ENCODE measurements at regions not wholly inside any gene's neighbourhood (a gene's known extent, or its start where the extent isn't known, plus 50 kb on each side); places are given as distances from the start of the nearest gene placed in this dataset.

DNA sequence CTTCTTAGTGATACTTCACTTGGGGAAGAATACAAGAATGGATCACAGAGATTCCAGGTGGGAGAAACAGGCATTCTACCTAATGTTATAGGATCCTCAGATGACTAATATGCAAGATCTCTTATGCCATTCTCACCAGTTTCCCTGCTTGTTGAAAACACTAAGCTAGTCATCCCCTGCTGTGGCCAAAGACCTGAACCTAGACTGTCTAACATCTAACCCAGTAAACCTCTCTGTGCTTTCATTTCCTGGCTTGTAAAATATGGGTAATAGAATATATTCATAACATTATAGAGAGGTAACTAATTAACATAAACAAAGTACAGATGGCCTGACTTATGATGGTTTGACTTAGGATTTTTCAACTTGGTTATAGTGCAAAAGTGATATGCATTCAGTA lies 776.3 kb downstream of the TUSC7 start:
- H3K27ac ChIP-seq (ENCODE audit: low read length), result peak overlapping the region; percentile 45
- H3K9me3 ChIP-seq (ENCODE audit: insufficient read depth, low read length), result no peaks in the 10 kb centered on the region
- H3K4me3 ChIP-seq (ENCODE audit: low read length), result no peak overlapping the region
- TF ChIP-seq, protein P1, sequence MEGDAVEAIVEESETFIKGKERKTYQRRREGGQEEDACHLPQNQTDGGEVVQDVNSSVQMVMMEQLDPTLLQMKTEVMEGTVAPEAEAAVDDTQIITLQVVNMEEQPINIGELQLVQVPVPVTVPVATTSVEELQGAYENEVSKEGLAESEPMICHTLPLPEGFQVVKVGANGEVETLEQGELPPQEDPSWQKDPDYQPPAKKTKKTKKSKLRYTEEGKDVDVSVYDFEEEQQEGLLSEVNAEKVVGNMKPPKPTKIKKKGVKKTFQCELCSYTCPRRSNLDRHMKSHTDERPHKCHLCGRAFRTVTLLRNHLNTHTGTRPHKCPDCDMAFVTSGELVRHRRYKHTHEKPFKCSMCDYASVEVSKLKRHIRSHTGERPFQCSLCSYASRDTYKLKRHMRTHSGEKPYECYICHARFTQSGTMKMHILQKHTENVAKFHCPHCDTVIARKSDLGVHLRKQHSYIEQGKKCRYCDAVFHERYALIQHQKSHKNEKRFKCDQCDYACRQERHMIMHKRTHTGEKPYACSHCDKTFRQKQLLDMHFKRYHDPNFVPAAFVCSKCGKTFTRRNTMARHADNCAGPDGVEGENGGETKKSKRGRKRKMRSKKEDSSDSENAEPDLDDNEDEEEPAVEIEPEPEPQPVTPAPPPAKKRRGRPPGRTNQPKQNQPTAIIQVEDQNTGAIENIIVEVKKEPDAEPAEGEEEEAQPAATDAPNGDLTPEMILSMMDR (IDR thresholded peaks at IDR 0.05; ENCODE audit: low read depth, low read length), result no peak
- no peak for TF ChIP-seq EZH2phosphoT487 (IDR thresholded peaks at IDR 0.05; ENCODE audit: low read depth)
- no peak overlapping the region for H2AFZ ChIP-seq (ENCODE audit: low read depth, low read length)
- H3K79me2 ChIP-seq (ENCODE audit: low read length), result no peaks in the 10 kb centered on the region
- no peaks in the 10 kb centered on the region for H3K36me3 ChIP-seq (replicated peaks; ENCODE audit: low read depth, low read length)
- H3K4me1 ChIP-seq (ENCODE audit: low read length), result peaks cover 35% of the 10 kb centered on the region
- H4K20me1 ChIP-seq (ENCODE audit: insufficient read depth, low read length), result no peaks in the 10 kb centered on the region
- H3K27me3 ChIP-seq (ENCODE audit: low read depth, low read length), result no peaks in the 10 kb centered on the region
- peak overlapping the region; percentile 74 for H3K4me2 ChIP-seq (ENCODE audit: low read length)
- no peak overlapping the region for H3K9ac ChIP-seq (ENCODE audit: low read length)

DNA sequence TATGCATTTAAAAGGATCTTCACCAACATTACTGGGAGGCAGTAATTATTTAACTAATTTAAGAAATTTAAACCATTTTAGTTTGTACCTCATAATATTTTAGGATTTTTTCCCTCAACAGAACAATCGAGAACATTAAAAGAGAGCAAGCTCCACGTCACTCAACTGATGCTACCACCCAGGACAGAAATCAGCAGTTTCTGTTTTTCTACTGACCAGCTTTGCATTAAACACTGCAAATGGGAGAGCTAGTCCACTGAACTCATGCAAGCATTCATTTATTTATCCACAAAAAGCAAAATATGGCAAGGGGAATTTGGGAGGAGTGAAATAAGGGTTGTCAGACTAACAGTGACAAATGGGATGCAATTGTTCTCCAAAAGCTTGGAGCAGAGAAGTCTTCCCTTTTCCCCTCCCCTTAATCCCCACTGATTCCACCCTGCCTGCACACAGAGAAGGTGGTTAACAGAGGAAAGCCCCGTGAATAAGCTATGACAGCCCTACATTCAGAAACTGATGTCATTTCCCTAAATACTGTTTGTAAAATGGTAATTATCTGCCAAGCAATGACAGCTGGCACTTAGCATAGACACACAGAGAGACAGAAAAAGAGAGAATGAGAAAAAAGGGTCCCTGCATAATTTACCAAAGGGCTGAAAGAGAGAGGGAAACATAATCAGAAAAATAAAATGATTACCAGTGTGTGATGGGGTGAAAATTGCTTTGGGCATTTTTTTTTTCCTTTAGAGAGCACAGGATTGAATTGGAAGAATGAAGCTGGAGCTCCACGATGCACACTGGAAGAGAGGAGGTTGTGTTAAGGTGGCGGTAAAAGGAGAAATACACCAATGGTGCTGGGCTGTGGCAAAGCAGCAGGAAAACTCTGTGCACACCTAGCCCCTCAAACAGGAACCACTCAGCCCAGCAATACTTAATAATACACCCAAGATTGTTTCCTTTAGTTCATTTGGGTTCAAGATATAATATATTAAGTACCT lies 777.4 kb downstream of the TUSC7 start:
- no peak overlapping the region for H2AFZ ChIP-seq (ENCODE audit: low read depth, low read length)
- peaks cover 35% of the 10 kb centered on the region for H3K4me1 ChIP-seq (ENCODE audit: low read length)
- no peaks in the 10 kb centered on the region for H3K27me3 ChIP-seq (ENCODE audit: low read depth, low read length)
- TF ChIP-seq, protein P1 (IDR thresholded peaks at IDR 0.05; ENCODE audit: low read depth, low read length), result no peak
- TF ChIP-seq EZH2phosphoT487 (IDR thresholded peaks at IDR 0.05; ENCODE audit: low read depth), result no peak
- peak overlapping the region; percentile 56 for H3K4me3 ChIP-seq (ENCODE audit: low read length)
- H3K36me3 ChIP-seq (replicated peaks; ENCODE audit: low read depth, low read length), result no peaks in the 10 kb centered on the region
- peak overlapping the region; percentile 4; the same call in 1 of the 2 replicates for H3K9ac ChIP-seq (ENCODE audit: low read length)
- H3K27ac ChIP-seq (ENCODE audit: low read length), result peak overlapping the region; percentile 45
- no peaks in the 10 kb centered on the region for H4K20me1 ChIP-seq (ENCODE audit: insufficient read depth, low read length)
- no peaks in the 10 kb centered on the region for H3K79me2 ChIP-seq (ENCODE audit: low read length)
- peak overlapping the region; percentile 74 for H3K4me2 ChIP-seq (ENCODE audit: low read length)
- no peaks in the 10 kb centered on the region for H3K9me3 ChIP-seq (ENCODE audit: insufficient read depth, low read length)

DNA sequence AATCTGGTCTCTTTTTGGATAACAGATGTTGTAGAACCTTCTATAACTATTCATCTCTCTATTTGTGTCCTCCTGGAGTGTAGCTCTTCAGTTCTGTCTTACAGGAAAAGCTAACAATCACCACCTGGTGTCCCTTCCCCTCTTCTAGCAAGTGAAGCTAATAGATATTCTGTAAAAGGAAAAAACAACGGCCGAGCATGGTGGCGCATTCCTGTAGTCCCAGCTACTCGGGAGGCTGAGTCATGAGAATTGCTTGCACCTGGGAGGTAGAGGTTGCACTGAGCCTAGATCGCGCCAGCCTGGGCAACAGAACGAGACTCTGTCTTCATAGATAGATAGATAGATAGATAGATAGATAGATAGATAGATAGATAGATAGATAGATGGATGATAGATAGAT lies 779.4 kb downstream of the TUSC7 start:
- H3K4me2 ChIP-seq (ENCODE audit: low read length), result no peak overlapping the region
- TF ChIP-seq EZH2phosphoT487 (IDR thresholded peaks at IDR 0.05; ENCODE audit: low read depth), result no peak
- TF ChIP-seq, protein P1 (IDR thresholded peaks at IDR 0.05; ENCODE audit: low read depth, low read length), result no peak

DNA sequence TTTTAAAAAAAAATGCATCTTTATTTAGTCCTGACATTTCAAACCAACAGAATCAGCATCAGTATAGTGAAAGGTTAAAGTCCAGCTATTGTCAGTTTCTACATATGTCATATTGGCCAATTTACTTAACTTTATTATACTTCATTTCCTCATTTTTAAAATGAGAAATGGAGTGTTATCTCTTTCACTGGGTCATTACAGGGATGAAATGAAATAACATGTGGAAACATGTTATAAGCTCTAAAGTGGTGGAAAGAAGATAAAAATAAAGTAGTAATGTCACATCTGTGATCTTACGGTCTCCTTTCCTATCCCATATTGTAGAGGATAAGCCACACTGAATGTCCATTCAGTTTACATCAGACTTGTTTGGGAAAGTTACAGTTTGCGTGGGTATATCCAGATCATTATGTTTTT lies 780.1 kb downstream of the TUSC7 start:
- Histone ChIP-seq H3K27ac (ENCODE audit: low read length) (no peak overlapping the region), H3K79me2 (ENCODE audit: low read length) (no peaks in the 10 kb centered on the region), H3K4me2 (ENCODE audit: low read length) (no peak overlapping the region), H3K4me1 (ENCODE audit: low read length) (peaks cover 28% of the 10 kb centered on the region), H3K27me3 (ENCODE audit: low read depth, low read length) (no peaks in the 10 kb centered on the region), H3K9me3 (ENCODE audit: insufficient read depth, low read length) (no peaks in the 10 kb centered on the region), H2AFZ (ENCODE audit: low read depth, low read length) (no peak overlapping the region), H3K9ac (ENCODE audit: low read length) (no peak overlapping the region), H3K4me3 (ENCODE audit: low read length) (no peak overlapping the region), H4K20me1 (ENCODE audit: insufficient read depth, low read length) (no peaks in the 10 kb centered on the region), H3K36me3 (replicated peaks; ENCODE audit: low read depth, low read length) (no peaks in the 10 kb centered on the region)
- TF ChIP-seq EZH2phosphoT487 (IDR thresholded peaks at IDR 0.05; ENCODE audit: low read depth), result no peak

More for the DNA sequence above, 779.4 kb downstream of the TUSC7 start:
- Histone ChIP-seq H2AFZ (ENCODE audit: low read depth, low read length) (no peak overlapping the region), H3K9me3 (ENCODE audit: insufficient read depth, low read length) (no peaks in the 10 kb centered on the region), H4K20me1 (ENCODE audit: insufficient read depth, low read length) (no peaks in the 10 kb centered on the region), H3K9ac (ENCODE audit: low read length) (no peak overlapping the region), H3K27ac (ENCODE audit: low read length) (no peak overlapping the region), H3K4me3 (ENCODE audit: low read length) (no peak overlapping the region), H3K27me3 (ENCODE audit: low read depth, low read length) (no peaks in the 10 kb centered on the region), H3K79me2 (ENCODE audit: low read length) (no peaks in the 10 kb centered on the region), H3K4me1 (ENCODE audit: low read length) (peaks cover 29% of the 10 kb centered on the region), H3K36me3 (replicated peaks; ENCODE audit: low read depth, low read length) (no peaks in the 10 kb centered on the region)

All from OCI-LY3 (cell line).